Gastrocnemius medialis (tissue), 4 donors: ENCODE measurements at regions not wholly inside any gene's neighbourhood (a gene's known extent, or its start where the extent isn't known, plus 50 kb on each side); places are given as distances from the start of the nearest gene placed in this dataset.
A peak's percentile ranks its signal among the peaks of the same experiment; 100 is the strongest.

Experiments used
- ATAC-seq, 2 donors: fragments of 150-250 bp; one replicate each; pipeline ENCODE4 v1.9.1; 2016
- DNase-seq, 2 donors: peaks; one replicate each; pipeline ENCODE4 v3.0.0-alpha.2; 2019
- H3K27ac ChIP-seq, 4 donors: fragments of 200-600 bp; sonication (generic); 1 replicate in 1 of 4; 2 replicates in 3 of 4; pipeline ENCODE4 v1.5.1; 2016 to 2018; ENCODE audit warnings: mild to moderate bottlenecking in 2 of 4, moderate library complexity in 1 of 4
- H3K27me3 ChIP-seq, 3 donors: fragments of 200-600 bp; sonication (generic) in 2 of 3; 1 replicate in 1 of 3; 2 replicates in 2 of 3; pipeline versions ENCODE4 v1.5.1 to v1.6.0; 2016 to 2019; ENCODE audit warnings: mild to moderate bottlenecking in 1 of 3, moderate library complexity in 1 of 3
- H3K36me3 ChIP-seq, 2 donors: fragments of 200-600 bp; sonication (generic) in 1 of 2; one replicate each; pipeline ENCODE4 v1.5.1; 2017 to 2018
- H3K4me1 ChIP-seq, 2 donors: fragments of 200-600 bp; sonication (generic) in 1 of 2; one replicate each; pipeline ENCODE4 v1.5.1; 2016 to 2017; ENCODE audit warnings: mild to moderate bottlenecking in 2 of 2
- H3K4me3 ChIP-seq, 4 donors: fragments of 200-600 bp; sonication (generic) in 3 of 4; 1 replicate in 1 of 4; 2 replicates in 3 of 4; pipeline ENCODE4 v1.5.1; 2016 to 2019; ENCODE audit warnings: mild to moderate bottlenecking in 2 of 4
- H3K9me3 ChIP-seq, 3 donors: fragments of 200-600 bp; sonication (generic) in 2 of 3; 1 replicate in 1 of 3; 2 replicates in 2 of 3; pipeline ENCODE4 v1.5.1; 2016 to 2019
- POLR2A ChIP-seq, 2 donors: fragments of 450-650 bp; IDR thresholded peaks; one replicate each; pipeline ENCODE4 v1.6.1; 2017; ENCODE audit warnings: antibody characterized with exemption in 2 of 2, mild to moderate bottlenecking in 2 of 2, moderate library complexity in 2 of 2
- in situ Hi-C, 4 donors: fragments of 200-750 bp; cut with MboI; loops; one replicate each; pipeline versions ENCODE4 v1.15.0 to v1.8.0; 2017; ENCODE audit warnings: low sequenced_read_pairs in 4 of 4
- intact Hi-C: fragments of 100-400 bp; cut with DNase I; formaldehyde crosslinking; loops from one replicate; pipeline ENCODE4 v1.15.1; 2023; ENCODE audit warnings: low total_unique reads
- TF ChIP-seq, protein P1 (sequence below), 5 experiments: fragments of 450-650 bp in 3 of 5; fragments of 200-600 bp in 2 of 5; sonication (generic) in 2 of 5; IDR thresholded peaks in 4 of 5; conservative IDR thresholded peaks in 1 of 5; 1 replicate in 4 of 5; 2 replicates in 1 of 5; pipeline ENCODE4 v1.5.1; 2016 to 2019; ENCODE audit warnings: antibody characterized with exemption in 5 of 5, mild to moderate bottlenecking in 3 of 5, moderate library complexity in 3 of 5

DNA sequence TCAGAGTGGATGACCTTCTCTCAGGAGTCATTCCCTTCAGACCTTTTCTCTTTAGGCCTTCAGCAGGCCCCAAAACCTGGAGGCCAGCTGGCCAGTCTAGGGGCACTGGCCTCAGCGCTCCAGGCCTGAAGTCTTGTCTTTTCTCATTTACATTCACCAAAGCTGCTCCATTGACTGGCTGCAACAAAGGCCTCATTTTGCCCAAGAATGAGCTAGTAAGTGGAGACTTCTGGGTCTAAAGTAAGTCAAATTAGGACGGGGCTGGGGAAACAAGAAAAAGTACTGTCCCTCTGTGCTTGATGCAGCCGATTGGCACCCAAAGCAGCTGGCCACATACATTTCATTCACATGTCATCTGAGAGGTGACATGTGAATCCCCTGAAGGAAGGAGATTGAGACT lies 83.8 kb upstream of the RIOK3 start:
- no peak overlapping the region for H3K27ac ChIP-seq
- TF ChIP-seq, protein P1, sequence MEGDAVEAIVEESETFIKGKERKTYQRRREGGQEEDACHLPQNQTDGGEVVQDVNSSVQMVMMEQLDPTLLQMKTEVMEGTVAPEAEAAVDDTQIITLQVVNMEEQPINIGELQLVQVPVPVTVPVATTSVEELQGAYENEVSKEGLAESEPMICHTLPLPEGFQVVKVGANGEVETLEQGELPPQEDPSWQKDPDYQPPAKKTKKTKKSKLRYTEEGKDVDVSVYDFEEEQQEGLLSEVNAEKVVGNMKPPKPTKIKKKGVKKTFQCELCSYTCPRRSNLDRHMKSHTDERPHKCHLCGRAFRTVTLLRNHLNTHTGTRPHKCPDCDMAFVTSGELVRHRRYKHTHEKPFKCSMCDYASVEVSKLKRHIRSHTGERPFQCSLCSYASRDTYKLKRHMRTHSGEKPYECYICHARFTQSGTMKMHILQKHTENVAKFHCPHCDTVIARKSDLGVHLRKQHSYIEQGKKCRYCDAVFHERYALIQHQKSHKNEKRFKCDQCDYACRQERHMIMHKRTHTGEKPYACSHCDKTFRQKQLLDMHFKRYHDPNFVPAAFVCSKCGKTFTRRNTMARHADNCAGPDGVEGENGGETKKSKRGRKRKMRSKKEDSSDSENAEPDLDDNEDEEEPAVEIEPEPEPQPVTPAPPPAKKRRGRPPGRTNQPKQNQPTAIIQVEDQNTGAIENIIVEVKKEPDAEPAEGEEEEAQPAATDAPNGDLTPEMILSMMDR (IDR thresholded peaks at IDR 0.05 in 4 of 5, conservative IDR thresholded peaks at IDR 0.05 in 1 of 5): no peak
- no peak for TF ChIP-seq POLR2A (IDR thresholded peaks at IDR 0.05)
- no peaks in the 10 kb centered on the region for H3K4me1 ChIP-seq
- in situ Hi-C loops (no loop called here), intact Hi-C loops (no loop called here)
- DNase-seq (no peak), ATAC-seq (no peak)
- H3K27me3 ChIP-seq: no peaks in the 10 kb centered on the region
- no peak overlapping the region for H3K4me3 ChIP-seq
- H3K9me3 ChIP-seq: no peaks in the 10 kb centered on the region
- H3K36me3 ChIP-seq: no peaks in the 10 kb centered on the region

DNA sequence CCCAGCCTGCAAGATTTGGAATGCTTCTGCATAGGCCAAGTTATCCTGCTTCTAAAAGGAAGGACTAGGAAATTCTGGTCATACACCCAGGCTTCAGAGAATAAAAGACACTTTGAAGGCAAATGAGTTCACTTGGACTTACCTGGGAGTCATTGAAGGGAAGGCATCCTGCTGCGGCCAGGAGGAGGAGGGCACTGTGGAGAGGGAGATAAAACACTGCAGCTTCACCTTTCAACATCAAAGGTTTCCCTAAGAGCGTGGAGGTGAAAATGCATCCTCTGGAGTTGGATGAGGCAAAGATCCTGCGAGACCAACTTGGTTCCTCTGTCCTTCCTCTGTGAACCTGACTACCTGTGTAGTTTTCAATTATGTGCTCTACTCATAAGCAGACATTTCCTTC lies 79.5 kb upstream of the RIOK3 start:
- DNase-seq (no peak), ATAC-seq (no peak)
- intact Hi-C loops: no loop called here
- Histone ChIP-seq H3K9me3 (no peaks in the 10 kb centered on the region), H3K4me3 (no peak overlapping the region), H3K4me1 (peaks cover 5 to 6% of the 10 kb centered on the region in 2 donors), H3K27me3 (no peaks in the 10 kb centered on the region), H3K27ac (no peak overlapping the region), H3K36me3 (no peaks in the 10 kb centered on the region)
- in situ Hi-C loops: loop anchor here in 1 of 4 donors (10.0 kb wide), 2 partner anchors 59 to 239 kb away; partner anchors contain the start of gene CABLES1
- TF ChIP-seq, protein P1 (IDR thresholded peaks at IDR 0.05 in 4 of 5, conservative IDR thresholded peaks at IDR 0.05 in 1 of 5): no peak
- TF ChIP-seq POLR2A (IDR thresholded peaks at IDR 0.05): no peak

DNA sequence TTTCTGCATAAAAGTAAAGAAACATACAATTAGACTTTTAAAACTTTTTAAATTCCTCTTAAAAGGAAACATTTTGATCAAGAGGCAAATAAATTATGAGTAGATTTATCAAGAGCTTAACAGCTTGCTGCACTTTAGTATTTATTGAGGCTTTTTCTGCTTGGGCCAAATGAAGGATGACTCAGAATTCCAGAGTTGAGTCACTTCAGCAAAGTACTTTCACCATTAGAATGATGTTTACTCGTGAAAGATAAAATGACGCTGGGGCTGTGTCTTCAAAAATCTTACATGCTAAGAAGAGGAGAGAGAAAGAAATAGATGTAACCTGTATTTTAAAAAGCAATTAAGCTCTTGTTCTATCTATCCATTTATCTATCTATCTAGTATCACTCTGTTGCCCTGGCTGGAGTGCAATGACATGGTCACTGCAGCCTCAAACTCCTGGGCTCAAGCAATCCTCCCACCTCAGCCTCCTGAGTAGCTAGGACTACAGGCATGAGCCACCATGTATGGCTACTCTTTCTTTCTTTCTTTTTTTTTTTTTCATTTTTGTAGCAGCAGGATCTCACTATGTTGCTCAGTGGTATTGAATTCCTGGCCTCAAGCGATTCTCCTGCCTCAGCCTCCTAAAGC lies 75.3 kb upstream of the RIOK3 start:
- in situ Hi-C loops: loop anchor here (5.0 to 25.0 kb wide), 7 partner anchors 63 to 590 kb away; partner anchors contain the start of genes CABLES1 (in 2 of the 4) and RBBP8 (in 1 of the 4)
- H3K4me1 ChIP-seq: peaks cover 7 to 9% of the 10 kb centered on the region in 2 donors
- peak overlapping the region; percentile 42 to 64 (median 46) for H3K27ac ChIP-seq
- ATAC-seq (peak; percentile 68 to 75), DNase-seq (no peak)
- no peak overlapping the region for H3K4me3 ChIP-seq
- H3K9me3 ChIP-seq: no peaks in the 10 kb centered on the region
- TF ChIP-seq, protein P1 (IDR thresholded peaks at IDR 0.05 in 4 of 5, conservative IDR thresholded peaks at IDR 0.05 in 1 of 5): no peak
- TF ChIP-seq POLR2A (IDR thresholded peaks at IDR 0.05): no peak
- intact Hi-C loops: loop anchor here (2.0 kb wide), 1 partner anchor 247 kb away; no protein-coding TSS in a partner anchor
- no peaks in the 10 kb centered on the region for H3K36me3 ChIP-seq
- H3K27me3 ChIP-seq: no peaks in the 10 kb centered on the region

DNA sequence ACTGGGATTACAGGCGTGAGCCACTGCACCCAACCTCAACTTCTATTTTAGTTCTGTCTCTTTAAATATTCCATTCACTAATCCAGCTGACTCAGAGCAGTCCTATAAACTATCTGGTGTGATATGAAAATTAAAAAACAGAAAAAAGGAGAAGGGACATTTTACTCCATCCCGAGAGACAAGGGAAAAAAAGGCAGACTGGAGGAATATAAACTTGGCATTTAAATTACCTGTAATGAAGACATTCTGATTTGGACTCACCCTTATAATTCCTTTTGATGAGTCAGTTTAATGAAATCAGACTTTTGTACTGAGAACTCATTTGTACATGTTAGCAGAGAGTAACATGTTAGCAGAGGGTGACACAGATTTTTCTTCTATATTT lies 74.8 kb upstream of the RIOK3 start:
- Histone ChIP-seq H3K36me3 (no peaks in the 10 kb centered on the region), H3K9me3 (no peaks in the 10 kb centered on the region), H3K27ac (peak overlapping the region; percentile 42 to 64 (median 46)), H3K4me1 (peaks cover 7 to 9% of the 10 kb centered on the region in 2 donors), H3K27me3 (no peaks in the 10 kb centered on the region), H3K4me3 (no peak overlapping the region)
- in situ Hi-C loops (loop anchor here (5.0 to 25.0 kb wide), 7 partner anchors 63 to 591 kb away; partner anchors contain the start of genes CABLES1 (in 2 of the 4) and RBBP8 (in 1 of the 4)), intact Hi-C loops (loop anchor here (2.0 kb wide), 1 partner anchor 247 kb away; no protein-coding TSS in a partner anchor)
- DNase-seq: no peak
- no peak for TF ChIP-seq POLR2A (IDR thresholded peaks at IDR 0.05)
- TF ChIP-seq, protein P1 (IDR thresholded peaks at IDR 0.05 in 4 of 5, conservative IDR thresholded peaks at IDR 0.05 in 1 of 5): no peak
- peak in 1 of 2 donors; percentile 44 for ATAC-seq
